ENCODE measurements at regions not wholly inside any gene's neighbourhood (a gene's known extent, or its start where the extent isn't known, plus 50 kb on each side); places are given as distances from the start of the nearest gene placed in this dataset.

GRCh38 chr7:115679976-115680375, 350.6 kb downstream of the TFEC start:
- TF ChIP-seq POLR2A (IDR thresholded peaks at IDR 0.05) (no peak), CTCF (IDR thresholded peaks at IDR 0.05) (peak in 3 of 6 experiments; percentile 38 to 47 (median 43))
